ENCODE measurements at regions not wholly inside any gene's neighbourhood (a gene's known extent, or its start where the extent isn't known, plus 50 kb on each side); places are given as distances from the start of the nearest gene placed in this dataset.

- Histone ChIP-seq H2BK15ac (ENCODE audit: low read depth, poor library complexity, severe bottlenecking) (no peak overlapping the region), H3K18ac (ENCODE audit: low read depth in 1 of 2, low read length in 2 of 2) (no peak overlapping the region), H3K27me3 (ENCODE audit: control insufficient read depth in 1 of 2, insufficient read depth in 1 of 2, low read length in 2 of 2) (no peaks in the 10 kb centered on the region), H3K14ac (ENCODE audit: low read length in 2 of 2) (no peak overlapping the region), H3K23ac (ENCODE audit: low read length in 2 of 2) (no peak overlapping the region), H3K4ac (ENCODE audit: low read depth in 1 of 2, low read length in 2 of 2) (no peak overlapping the region), H3K79me1 (replicated peaks; ENCODE audit: low read length, poor library complexity, severe bottlenecking) (no peaks in the 10 kb centered on the region), H3K9me3 (ENCODE audit: control insufficient read depth, low read length) (no peaks in the 10 kb centered on the region), H2BK120ac (ENCODE audit: low read depth, low read length) (no peak overlapping the region), H2AFZ (ENCODE audit: low read depth, low read length) (no peak overlapping the region), H4K8ac (ENCODE audit: low read length) (no peak overlapping the region), H4K91ac (ENCODE audit: low read length) (no peak overlapping the region), H2BK5ac (ENCODE audit: low read depth, low read length, poor library complexity, severe bottlenecking) (no peak overlapping the region), H3K4me3 (ENCODE audit: insufficient read depth in 1 of 2, low read depth in 1 of 2, low read length in 2 of 2) (no peak overlapping the region), H3K4me1 (ENCODE audit: control insufficient read depth, insufficient read depth, low read depth, low read length) (peaks cover 2% of the 10 kb centered on the region), H2AK5ac (ENCODE audit: low read length, severe bottlenecking) (no peak overlapping the region), H3K27ac (ENCODE audit: low read length, poor library complexity, severe bottlenecking) (no peak overlapping the region), H3K36me3 (ENCODE audit: control insufficient read depth in 1 of 2, insufficient read depth in 2 of 2, low read depth in 1 of 2, low read length in 2 of 2) (no peaks in the 10 kb centered on the region), H3K4me2 (ENCODE audit: low read length, poor library complexity, severe bottlenecking) (no peak overlapping the region), H2BK12ac (ENCODE audit: low read length in 2 of 2) (no peak overlapping the region), H3K9ac (ENCODE audit: low read length) (no peak overlapping the region)
- no peak for DNase-seq
- WGBS: 97% methylated on average over 3 of the region's 3 CpGs
Measured at GRCh38 chr10:30542895-30543288, 86.7 kb downstream of the LYZL2 start.

- H3K27me3 ChIP-seq (ENCODE audit: control insufficient read depth in 1 of 2, insufficient read depth in 1 of 2, low read length in 2 of 2): no peaks in the 10 kb centered on the region
- no peak overlapping the region for H3K14ac ChIP-seq (ENCODE audit: low read length in 2 of 2)
- WGBS: 66% methylated on average over 13 of the region's 14 CpGs
- no peaks in the 10 kb centered on the region for H3K36me3 ChIP-seq (ENCODE audit: control insufficient read depth in 1 of 2, insufficient read depth in 2 of 2, low read depth in 1 of 2, low read length in 2 of 2)
- no peak overlapping the region for H2BK12ac ChIP-seq (ENCODE audit: low read length in 2 of 2)
- H3K9ac ChIP-seq (ENCODE audit: low read length): no peak overlapping the region
- no peak overlapping the region for H3K27ac ChIP-seq (ENCODE audit: low read length, poor library complexity, severe bottlenecking)
- no peak overlapping the region for H4K91ac ChIP-seq (ENCODE audit: low read length)
- no peak overlapping the region for H2BK120ac ChIP-seq (ENCODE audit: low read depth, low read length)
- H4K8ac ChIP-seq (ENCODE audit: low read length): no peak overlapping the region
- H3K23ac ChIP-seq (ENCODE audit: low read length in 2 of 2): no peak overlapping the region
- no peak overlapping the region for H2AFZ ChIP-seq (ENCODE audit: low read depth, low read length)
- no peak overlapping the region for H2BK15ac ChIP-seq (ENCODE audit: low read depth, poor library complexity, severe bottlenecking)
- no peak overlapping the region for H2BK5ac ChIP-seq (ENCODE audit: low read depth, low read length, poor library complexity, severe bottlenecking)
- no peak overlapping the region for H3K18ac ChIP-seq (ENCODE audit: low read depth in 1 of 2, low read length in 2 of 2)
- no peak overlapping the region for H2AK5ac ChIP-seq (ENCODE audit: low read length, severe bottlenecking)
- no peak overlapping the region for H3K4me2 ChIP-seq (ENCODE audit: low read length, poor library complexity, severe bottlenecking)
- no peak for DNase-seq
- peaks cover 2% of the 10 kb centered on the region for H3K4me1 ChIP-seq (ENCODE audit: control insufficient read depth, insufficient read depth, low read depth, low read length)
- no peaks in the 10 kb centered on the region for H3K79me1 ChIP-seq (replicated peaks; ENCODE audit: low read length, poor library complexity, severe bottlenecking)
- no peak overlapping the region for H3K4ac ChIP-seq (ENCODE audit: low read depth in 1 of 2, low read length in 2 of 2)
- no peaks in the 10 kb centered on the region for H3K9me3 ChIP-seq (ENCODE audit: control insufficient read depth, low read length)
- peak overlapping the region in 1 of 2 experiments; percentile 13 for H3K4me3 ChIP-seq (ENCODE audit: insufficient read depth in 1 of 2, low read depth in 1 of 2, low read length in 2 of 2)
Measured at GRCh38 chr10:30542001-30542894, 87.3 kb downstream of the LYZL2 start.

- no peak overlapping the region for H2BK120ac ChIP-seq (ENCODE audit: low read depth, low read length)
- no peak overlapping the region for H2AK5ac ChIP-seq (ENCODE audit: low read length, severe bottlenecking)
- H3K27ac ChIP-seq (ENCODE audit: low read length, poor library complexity, severe bottlenecking): no peak overlapping the region
- H4K8ac ChIP-seq (ENCODE audit: low read length): no peak overlapping the region
- H3K9ac ChIP-seq (ENCODE audit: low read length): no peak overlapping the region
- H3K14ac ChIP-seq (ENCODE audit: low read length in 2 of 2): no peak overlapping the region
- H3K4me3 ChIP-seq (ENCODE audit: insufficient read depth in 1 of 2, low read depth in 1 of 2, low read length in 2 of 2): no peak overlapping the region
- H2BK5ac ChIP-seq (ENCODE audit: low read depth, low read length, poor library complexity, severe bottlenecking): no peak overlapping the region
- no peak overlapping the region for H3K4me2 ChIP-seq (ENCODE audit: low read length, poor library complexity, severe bottlenecking)
- H3K79me1 ChIP-seq (replicated peaks; ENCODE audit: low read length, poor library complexity, severe bottlenecking): no peaks in the 10 kb centered on the region
- no peak overlapping the region for H3K4ac ChIP-seq (ENCODE audit: low read depth in 1 of 2, low read length in 2 of 2)
- H2AFZ ChIP-seq (ENCODE audit: low read depth, low read length): no peak overlapping the region
- H2BK12ac ChIP-seq (ENCODE audit: low read length in 2 of 2): no peak overlapping the region
- no peak overlapping the region for H3K18ac ChIP-seq (ENCODE audit: low read depth in 1 of 2, low read length in 2 of 2)
- DNase-seq: no peak
- WGBS: 94% methylated on average over 1 of the region's 2 CpGs
- H2BK15ac ChIP-seq (ENCODE audit: low read depth, poor library complexity, severe bottlenecking): no peak overlapping the region
- H3K9me3 ChIP-seq (ENCODE audit: control insufficient read depth, low read length): no peaks in the 10 kb centered on the region
- no peaks in the 10 kb centered on the region for H3K27me3 ChIP-seq (ENCODE audit: control insufficient read depth in 1 of 2, insufficient read depth in 1 of 2, low read length in 2 of 2)
- peaks cover 3% of the 10 kb centered on the region for H3K4me1 ChIP-seq (ENCODE audit: control insufficient read depth, insufficient read depth, low read depth, low read length)
- H4K91ac ChIP-seq (ENCODE audit: low read length): no peak overlapping the region
- H3K36me3 ChIP-seq (ENCODE audit: control insufficient read depth in 1 of 2, insufficient read depth in 2 of 2, low read depth in 1 of 2, low read length in 2 of 2): no peaks in the 10 kb centered on the region
- H3K23ac ChIP-seq (ENCODE audit: low read length in 2 of 2): no peak overlapping the region
Measured at GRCh38 chr10:30540276-30540675, 89.3 kb downstream of the LYZL2 start.

GRCh38 chr10:30538086-30538485 lies 91.5 kb downstream of the LYZL2 start:
- no peaks in the 10 kb centered on the region for H3K27me3 ChIP-seq (ENCODE audit: control insufficient read depth in 1 of 2, insufficient read depth in 1 of 2, low read length in 2 of 2)
- no peak overlapping the region for H3K4me3 ChIP-seq (ENCODE audit: insufficient read depth in 1 of 2, low read depth in 1 of 2, low read length in 2 of 2)
- no peak overlapping the region for H2BK120ac ChIP-seq (ENCODE audit: low read depth, low read length)
- H4K8ac ChIP-seq (ENCODE audit: low read length): no peak overlapping the region
- no peak overlapping the region for H3K27ac ChIP-seq (ENCODE audit: low read length, poor library complexity, severe bottlenecking)
- no peak overlapping the region for H3K4ac ChIP-seq (ENCODE audit: low read depth in 1 of 2, low read length in 2 of 2)
- no peaks in the 10 kb centered on the region for H3K9me3 ChIP-seq (ENCODE audit: control insufficient read depth, low read length)
- DNase-seq: peak; percentile 70
- no peak overlapping the region for H2BK5ac ChIP-seq (ENCODE audit: low read depth, low read length, poor library complexity, severe bottlenecking)
- 10% methylated on average over 3 of the region's 4 CpGs for WGBS
- H3K4me2 ChIP-seq (ENCODE audit: low read length, poor library complexity, severe bottlenecking): no peak overlapping the region
- H2BK15ac ChIP-seq (ENCODE audit: low read depth, poor library complexity, severe bottlenecking): no peak overlapping the region
- no peaks in the 10 kb centered on the region for H3K79me1 ChIP-seq (replicated peaks; ENCODE audit: low read length, poor library complexity, severe bottlenecking)
- H4K91ac ChIP-seq (ENCODE audit: low read length): no peak overlapping the region
- H3K14ac ChIP-seq (ENCODE audit: low read length in 2 of 2): no peak overlapping the region
- no peak overlapping the region for H3K18ac ChIP-seq (ENCODE audit: low read depth in 1 of 2, low read length in 2 of 2)
- no peaks in the 10 kb centered on the region for H3K36me3 ChIP-seq (ENCODE audit: control insufficient read depth in 1 of 2, insufficient read depth in 2 of 2, low read depth in 1 of 2, low read length in 2 of 2)
- H2AK5ac ChIP-seq (ENCODE audit: low read length, severe bottlenecking): no peak overlapping the region
- peaks cover 7% of the 10 kb centered on the region for H3K4me1 ChIP-seq (ENCODE audit: control insufficient read depth, insufficient read depth, low read depth, low read length)
- no peak overlapping the region for H2AFZ ChIP-seq (ENCODE audit: low read depth, low read length)
- no peak overlapping the region for H3K9ac ChIP-seq (ENCODE audit: low read length)
- no peak overlapping the region for H2BK12ac ChIP-seq (ENCODE audit: low read length in 2 of 2)
- H3K23ac ChIP-seq (ENCODE audit: low read length in 2 of 2): no peak overlapping the region
